GM19328 (cell line): ENCODE measurements at regions not wholly inside any gene's neighbourhood (a gene's known extent, or its start where the extent isn't known, plus 50 kb on each side); places are given as distances from the start of the nearest gene placed in this dataset.
"Not testable (repeated sequence)": the region's sequence is repeated elsewhere in the genome, so short reads cannot be mapped to it uniquely, and the experiment has no call there.

Experiments used
- ATAC-seq: cut with Tn5 transposase; IDR thresholded peaks from one replicate; pipeline ENCODE4 v1.9.1; 2021; ENCODE audit warnings: mild to moderate bottlenecking, moderate library complexity; ENCODE audit not compliant: unreplicated experiment

DNA sequence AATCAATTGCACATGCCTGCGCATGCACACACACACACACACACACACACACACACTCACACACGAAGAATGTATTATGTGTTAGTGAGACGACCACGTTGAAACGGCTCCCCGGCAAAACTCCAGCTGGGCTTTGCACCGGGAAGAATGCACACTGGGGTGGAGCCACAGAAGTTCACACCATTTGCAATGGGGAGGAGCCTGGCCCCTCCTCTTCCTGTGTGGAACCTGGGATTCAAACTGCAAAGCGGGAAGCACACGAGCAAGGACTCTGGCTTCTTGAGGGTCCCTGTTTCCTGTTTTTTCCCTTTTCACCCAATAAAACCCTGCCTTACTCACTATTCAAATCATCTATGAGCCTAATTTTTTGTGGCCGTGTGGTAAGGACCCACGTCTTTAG lies 304.0 kb upstream of the TMEFF2 start:
- no peak for ATAC-seq

DNA sequence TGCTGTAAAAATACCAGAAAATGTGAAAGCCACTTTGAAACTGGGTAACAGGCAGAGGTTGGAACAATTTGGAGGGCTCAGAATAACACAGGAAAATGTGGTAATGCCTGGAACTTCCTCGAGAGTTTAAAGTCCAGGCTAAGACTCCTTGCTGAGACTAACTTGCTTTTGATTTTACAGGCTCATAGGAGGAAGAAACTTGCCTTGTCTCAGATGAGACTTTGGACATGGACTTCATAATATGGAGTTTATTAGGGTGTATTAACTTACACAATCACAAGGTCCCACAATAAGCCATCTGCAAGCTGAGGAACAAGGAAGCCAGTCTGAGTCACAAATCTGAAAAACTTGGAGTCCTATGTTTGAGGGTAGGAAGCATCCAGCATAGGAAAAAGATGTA lies 293.4 kb upstream of the TMEFF2 start:
- ATAC-seq = not testable (repeated sequence)

DNA sequence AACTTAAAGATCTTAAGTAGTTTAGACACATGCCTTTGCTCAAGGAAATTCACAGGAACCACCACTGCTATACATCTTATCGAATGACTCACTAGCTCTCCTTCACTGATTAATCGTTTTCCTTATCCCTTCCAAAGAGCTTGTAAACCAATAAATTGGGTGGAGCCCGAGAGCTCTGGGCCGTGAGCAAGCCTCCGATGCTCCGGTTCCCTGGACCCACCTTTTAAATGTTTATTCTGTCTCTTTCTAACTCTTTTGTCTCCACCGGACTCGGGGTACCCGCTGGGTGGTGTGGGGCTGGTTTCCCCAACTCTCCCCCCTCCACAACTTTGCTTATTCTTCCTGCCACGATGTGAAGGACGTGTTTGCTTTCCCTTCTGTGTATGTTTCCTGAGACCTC lies 292.9 kb upstream of the TMEFF2 start:
- ATAC-seq = no peak

DNA sequence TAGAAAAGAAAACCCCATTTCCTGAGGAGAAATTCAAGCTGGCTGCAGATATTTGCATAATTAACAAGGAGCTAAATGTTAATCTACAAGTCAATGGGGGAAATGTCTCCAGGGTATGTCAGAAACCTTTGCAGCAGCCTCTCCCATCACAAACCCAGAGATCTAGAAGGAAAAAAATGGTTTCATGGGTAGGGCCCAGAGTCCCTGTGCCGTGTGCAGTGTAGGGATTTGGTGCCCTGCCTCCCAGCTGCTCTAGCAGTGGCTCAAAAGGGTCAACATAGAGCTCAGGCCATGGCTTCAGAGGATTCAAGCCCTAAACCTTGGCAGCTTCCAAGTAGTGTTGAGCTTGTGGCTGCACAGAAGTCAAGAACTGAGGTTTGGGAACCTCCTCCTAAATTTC lies 290.2 kb upstream of the TMEFF2 start:
- no peak for ATAC-seq

DNA sequence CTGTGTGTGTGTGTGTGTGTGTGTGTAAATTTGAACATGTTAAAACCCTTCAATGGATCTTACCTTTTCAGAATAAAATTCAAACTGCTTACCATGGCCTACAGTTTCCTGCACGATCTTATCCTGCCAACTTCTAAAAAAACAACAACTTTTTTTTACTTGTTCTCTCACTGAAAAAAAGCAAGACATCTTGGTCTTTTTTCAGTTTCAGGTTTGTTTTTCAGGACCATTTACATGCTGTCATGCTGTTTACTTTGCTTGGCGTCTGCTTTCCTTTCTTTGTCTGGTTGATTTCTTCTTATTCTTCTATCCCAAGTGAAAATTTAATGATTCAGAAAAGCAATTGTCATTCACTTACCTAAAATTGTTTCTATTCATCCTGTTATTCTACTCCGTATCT lies 286.3 kb upstream of the TMEFF2 start:
- no peak for ATAC-seq

DNA sequence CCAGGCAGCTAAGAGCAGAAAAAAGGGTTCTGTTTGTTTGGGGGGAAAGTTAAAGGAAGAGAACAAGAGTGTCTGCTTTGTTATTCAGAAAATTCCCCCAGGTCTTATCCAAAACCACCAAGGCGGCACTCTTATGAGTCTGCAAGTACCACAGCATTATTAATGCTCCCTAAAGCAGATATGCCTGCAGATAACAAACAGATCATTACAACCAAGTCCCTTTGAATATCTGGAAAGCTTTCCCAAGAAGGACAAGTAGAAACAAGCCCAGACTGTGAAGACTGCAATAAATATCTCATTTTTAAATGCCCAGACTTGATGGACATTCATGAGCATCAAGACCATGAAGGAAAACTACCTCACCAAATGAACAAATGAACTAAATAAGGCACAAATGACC lies 278.6 kb upstream of the TMEFF2 start:
- ATAC-seq = no peak

DNA sequence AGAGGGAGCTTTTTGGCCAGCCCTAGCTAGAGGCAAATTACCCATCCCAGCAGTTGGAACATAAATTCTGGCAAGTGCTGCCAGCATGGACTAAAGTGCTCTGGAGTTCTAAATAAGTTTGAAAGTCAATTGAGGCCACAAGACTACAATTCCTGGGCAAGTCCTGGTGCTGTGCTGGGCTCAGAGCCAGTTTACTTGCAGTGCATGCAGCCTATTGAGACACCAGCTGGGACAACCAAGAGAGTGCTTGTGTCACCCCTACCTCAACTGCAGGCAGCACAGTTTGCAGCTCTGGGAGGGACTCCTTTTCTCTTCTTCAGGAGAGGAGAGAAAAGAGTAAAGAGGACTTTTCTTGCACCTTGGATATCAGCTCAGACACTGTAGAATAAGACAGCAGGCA lies 277.2 kb upstream of the TMEFF2 start:
- ATAC-seq = no peak

DNA sequence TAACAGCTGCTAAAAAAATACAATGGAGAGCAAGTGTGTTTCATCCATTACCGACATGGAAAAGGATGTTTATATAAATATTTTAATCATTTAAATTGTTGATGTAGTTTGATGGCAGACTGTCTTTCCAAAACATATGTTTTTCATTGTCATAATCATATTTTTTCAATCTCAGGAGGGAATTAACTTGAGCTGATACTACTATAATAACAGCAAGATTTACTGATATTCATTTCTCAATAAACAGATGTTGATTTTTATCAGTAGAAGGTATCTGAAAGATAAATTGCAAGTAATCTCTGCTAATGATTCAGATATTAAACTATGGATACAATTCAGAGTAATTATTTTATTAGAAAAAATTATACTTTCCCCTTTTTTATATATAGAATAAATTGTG lies 274.9 kb upstream of the TMEFF2 start:
- ATAC-seq = no peak

DNA sequence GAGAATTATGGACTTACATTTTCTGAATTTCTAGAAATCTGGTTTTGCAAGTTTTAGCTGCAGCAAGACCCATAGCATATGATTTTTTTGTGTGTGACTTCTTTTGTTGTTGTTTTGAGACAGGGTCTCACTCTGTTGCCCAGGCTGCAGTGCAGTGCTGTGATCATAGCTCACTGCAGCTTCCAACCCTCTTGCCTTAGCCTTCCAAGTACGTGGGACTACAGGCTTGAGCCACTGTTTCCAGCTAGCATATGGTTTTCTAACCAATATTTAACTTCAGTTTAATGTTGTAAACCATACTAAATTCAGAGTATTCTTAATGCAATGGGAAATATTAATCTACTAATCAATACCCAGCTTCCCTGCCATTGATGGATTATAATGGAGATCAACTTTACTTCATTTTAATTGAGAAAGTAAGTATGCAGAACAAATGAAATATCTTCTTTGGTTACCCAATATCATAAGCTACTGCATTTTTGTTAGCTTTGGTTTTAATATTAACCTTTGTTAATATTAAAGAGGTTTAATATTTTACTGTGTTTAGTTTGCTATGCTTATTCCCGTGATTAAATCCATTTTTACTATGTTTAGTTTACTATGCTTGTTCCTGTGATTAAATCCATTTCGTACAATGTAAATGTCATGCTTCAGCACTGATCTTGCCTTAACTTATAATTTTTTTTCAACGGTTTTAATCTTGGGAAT lies 273.4 kb upstream of the TMEFF2 start:
- no peak for ATAC-seq

DNA sequence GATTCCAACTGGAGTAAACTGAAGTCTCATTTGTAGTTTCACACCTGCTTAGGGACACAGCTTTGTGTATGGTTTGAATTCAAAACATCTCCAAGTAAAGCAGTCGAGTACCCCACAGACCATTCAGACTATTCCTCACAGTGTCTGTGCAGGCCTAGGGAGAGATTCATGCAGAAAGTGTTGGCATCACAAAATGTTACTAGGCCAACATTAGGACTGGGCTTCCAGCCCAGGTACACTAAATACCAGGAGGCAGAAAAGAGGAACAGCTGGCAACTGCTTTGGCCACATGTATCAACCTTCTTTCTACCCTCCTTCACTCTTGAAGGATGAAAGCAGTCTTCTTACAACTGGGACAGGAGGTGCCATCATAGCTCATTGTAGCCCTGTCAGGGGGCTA lies 270.4 kb upstream of the TMEFF2 start:
- no peak for ATAC-seq

DNA sequence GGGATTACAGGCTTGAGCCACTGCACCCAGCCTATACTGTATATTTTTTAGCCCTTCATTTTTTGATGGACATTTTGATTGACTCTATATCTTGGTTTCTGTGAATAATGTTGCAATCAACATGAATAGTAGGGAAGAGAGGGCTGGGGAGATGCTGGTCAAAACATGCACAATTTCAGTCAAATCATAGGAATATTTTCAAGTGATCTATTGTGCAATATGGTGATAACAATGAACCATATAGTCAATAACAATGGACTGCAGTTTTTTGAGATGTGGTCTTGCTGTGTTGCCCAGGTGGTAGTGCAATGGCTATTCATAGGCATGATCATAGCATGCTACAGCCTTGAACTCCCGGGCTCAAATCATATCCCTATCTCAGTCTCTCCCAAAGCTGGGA lies 264.7 kb upstream of the TMEFF2 start:
- ATAC-seq = no peak

DNA sequence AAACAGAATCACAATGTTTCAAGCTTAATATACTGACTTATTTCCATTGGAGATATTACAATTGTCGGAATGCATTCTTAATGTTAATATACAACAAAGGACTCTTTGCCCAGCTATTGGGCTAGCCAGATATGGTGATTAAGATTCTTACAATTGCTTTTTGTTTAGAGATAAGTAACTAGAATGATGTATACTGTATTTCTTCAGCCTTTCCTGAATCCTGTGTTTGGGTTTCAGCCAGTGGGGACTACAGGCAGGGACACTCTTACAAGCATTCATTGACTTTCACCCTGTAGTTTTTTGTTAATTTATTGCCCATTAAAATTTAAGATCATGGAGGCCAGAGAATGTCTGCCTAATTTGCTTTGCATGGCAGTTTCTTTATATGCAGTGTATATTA lies 254.1 kb upstream of the TMEFF2 start:
- ATAC-seq = no peak

DNA sequence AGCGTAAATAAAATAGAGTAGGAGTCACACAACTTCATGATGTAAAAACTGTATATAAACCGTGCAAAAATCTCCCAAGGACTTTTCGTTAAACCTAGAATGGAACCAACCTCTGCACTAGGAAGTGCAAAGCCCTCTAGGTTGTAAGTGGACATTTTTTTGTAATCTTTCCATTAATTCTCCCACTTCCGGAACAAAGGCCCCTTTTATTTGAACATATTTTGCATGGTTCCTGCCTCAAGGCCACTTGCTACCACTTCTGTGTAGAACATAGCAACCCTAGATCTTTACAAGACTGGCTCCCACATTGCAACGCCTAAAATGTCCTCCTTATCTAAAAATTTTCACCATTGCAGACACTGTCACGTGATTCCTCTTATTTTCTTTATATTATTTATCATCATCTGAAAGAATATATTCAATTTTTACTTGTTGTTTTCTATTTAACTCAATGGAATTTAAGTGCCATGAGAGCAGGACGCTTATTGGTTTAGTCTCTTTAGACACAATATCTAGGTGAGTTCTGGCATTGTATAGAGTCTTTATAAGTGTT lies 249.6 kb upstream of the TMEFF2 start:
- ATAC-seq = no peak

DNA sequence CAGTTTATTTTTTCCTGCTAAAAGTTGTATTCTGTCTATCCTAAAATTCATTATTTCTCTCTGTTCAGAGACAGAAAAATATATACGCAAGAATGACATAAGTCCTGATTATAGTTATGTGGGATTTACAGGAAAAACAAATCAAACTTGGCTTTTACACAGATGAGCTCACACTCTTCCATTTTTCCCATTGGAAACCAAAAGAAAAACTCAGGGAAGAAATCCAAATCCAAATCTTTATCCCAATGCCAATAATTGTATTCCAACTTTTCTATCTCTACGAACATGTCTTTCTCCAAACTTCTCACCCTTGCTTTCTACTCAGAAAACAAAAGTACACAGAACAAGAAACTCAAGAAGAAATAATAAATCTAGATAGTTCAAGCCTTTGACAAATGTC lies 249.1 kb upstream of the TMEFF2 start:
- no peak for ATAC-seq

DNA sequence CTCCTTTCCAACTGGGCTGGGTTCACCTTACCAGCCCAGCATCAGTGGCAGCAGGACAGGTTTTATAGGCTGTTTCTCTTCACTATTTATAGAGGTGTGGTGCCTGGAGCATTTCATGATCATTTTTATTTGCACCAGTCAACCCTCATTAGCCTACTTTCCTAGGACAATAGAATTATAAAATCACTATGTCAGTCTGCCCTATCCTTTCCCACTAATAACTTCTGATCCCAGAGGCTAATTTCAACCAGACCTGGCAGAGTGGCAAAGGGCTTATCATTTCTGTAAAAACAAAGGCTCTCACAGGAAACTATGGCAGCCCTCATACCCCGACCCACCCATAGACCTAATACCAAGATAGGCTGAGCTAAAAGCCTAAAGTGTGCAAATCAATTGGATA lies 243.5 kb upstream of the TMEFF2 start:
- no peak for ATAC-seq

DNA sequence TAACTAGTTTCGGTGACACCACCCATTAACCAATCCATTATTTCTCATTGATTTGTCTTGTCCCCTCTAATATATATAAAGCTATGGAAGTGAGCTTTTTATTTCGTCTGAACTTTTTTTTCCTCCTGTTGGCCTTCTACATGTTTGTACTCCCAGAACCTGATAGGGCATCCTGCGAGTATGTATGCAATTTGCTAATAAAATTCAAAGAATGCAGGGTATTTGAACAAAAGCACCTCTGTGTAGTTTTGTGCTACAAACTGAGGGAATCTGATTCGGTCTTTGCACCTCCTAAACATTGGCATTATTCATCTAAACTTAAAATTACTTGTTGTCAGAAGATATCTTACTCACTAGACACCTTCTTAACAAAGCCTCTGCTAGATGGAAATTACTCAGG lies 242.9 kb upstream of the TMEFF2 start:
- no peak for ATAC-seq

DNA sequence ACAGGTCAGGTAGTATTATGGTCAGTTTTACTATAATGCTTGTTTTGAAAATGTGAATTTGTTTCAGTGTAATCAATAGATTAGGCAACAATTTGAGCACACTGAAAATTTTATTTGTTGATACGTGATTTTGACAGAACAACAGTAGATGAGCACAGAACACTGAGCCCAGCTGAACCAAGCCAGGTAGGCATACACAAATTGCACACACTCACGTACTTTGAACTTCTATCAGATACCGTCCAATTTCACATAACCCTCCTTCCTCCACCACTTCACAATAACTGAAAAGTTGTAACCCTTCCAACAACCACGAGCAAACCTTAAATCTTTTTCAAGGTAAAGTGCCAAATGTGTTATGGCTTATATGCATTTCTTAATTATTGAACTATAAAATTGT lies 229.5 kb upstream of the TMEFF2 start:
- no peak for ATAC-seq

DNA sequence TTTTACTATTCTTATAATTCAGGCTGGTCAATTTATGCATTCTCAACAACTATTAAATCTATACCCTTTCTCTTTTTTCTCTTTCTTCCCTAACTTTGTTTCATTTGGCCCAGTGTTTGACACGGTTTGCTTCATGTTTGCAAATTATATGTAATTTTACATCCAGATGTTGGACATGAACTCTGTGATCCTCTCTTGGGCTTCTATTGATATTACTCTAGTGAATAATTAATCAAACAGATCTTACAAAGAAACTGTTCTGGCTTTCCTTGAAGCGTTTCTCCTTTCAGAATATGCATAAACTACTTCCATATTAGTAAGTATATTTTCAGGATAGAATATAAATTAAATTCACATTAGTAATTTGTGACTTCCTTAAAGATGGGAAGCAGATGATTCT lies 225.1 kb upstream of the TMEFF2 start:
- no peak for ATAC-seq

DNA sequence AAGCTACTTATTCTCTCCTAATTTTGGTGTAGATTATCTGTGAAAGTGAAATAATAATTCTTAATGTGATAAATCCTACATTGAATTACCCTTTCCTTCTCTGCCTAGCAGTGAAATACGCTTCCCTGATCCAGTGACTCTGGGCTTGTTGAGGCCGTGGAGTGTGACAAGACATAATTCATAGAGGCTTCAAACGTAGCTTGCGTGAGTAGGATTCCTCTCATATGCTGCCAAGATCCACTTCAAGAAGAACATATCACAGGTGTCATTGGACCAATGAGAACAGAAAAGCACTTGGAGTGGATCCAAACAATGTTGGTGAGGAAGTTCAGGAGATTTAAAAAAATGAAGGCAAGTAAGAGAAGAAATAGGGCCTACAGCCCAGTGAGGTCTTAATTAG lies 221.3 kb upstream of the TMEFF2 start:
- no peak for ATAC-seq

DNA sequence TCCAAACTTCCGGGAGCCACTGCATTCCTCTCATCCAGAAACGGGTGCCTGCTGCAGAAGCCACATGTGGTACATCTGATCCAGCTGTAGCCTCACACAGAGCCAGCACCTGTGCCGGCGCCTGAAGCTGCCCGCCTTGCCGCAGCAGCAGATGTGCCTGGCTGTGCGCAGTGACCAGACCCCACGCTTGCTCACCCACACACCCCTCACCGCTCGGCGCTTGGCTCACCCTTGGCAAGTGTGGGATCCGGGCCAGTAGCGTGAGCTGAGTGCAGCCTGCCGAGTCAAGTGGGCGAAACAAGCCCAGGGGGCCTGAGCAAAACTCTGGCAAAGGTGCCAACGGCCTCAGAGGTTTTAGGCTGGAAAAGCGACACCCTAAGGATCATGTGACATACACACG lies 220.1 kb upstream of the TMEFF2 start:
- ATAC-seq = no peak

DNA sequence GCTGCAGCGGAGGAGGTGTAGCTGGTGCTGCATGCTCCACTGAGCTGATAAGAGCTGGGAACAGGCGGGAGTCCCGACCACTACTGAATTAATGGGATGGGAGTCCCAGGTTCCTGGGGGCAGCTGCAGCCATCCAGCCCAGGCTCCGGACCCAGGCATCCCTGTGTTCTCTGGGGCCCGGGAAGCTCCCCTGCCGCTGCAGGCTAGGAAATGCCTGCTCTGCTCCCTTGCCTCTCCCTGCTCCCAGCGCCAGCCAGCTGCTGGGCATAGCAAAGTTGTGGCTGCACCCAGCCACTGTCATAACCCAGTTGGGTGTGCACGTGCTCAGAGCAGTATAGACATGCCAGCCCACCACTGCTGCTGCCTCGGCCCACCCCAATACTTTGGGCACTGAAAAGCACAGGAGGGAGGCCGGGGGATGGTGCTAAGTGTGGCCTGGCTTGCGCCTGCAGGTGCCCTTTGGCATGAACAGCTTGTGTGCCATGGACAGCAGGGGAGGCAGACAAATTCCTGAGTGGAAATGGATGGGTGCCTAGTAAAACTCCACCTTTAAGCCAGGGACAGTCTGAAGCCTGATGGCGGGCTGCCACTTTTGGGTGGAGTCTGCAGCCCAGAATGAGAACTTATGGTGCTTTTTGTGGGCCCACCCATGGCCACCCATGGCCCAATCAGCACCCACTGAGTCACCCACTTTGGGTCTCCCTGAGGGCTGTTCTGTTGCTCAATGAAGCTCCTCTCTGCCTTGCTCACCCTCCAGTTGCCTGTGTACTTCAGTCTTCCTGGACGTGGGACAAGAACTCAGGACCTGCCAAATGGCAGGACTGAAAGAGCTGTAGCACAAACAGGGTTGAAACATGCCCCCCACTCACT lies 219.3 kb upstream of the TMEFF2 start:
- ATAC-seq = no peak

DNA sequence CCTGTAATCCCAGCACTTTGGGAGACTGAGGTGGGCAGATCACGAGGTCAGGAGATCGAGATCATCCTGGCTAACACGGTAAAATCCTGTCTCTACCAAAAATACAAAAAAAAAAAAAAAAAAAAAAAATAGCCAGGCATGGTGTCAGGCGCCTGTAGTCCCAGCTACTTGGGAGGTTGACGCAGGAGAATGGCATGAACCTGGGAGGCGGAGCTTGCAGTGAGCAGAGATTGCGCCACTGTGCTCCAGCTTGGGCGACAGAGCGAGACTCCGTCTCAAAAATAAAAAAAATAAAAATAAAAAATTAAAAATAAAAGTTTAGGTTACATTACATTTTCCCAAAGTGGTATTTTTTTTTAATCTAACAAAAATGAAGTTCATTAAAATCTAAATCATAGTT lies 218.1 kb upstream of the TMEFF2 start:
- ATAC-seq = not testable (repeated sequence)
